Central memory CD8-positive, alpha-beta T cell (primary cell): ENCODE measurements at regions not wholly inside any gene's neighbourhood (a gene's known extent, or its start where the extent isn't known, plus 50 kb on each side); places are given as distances from the start of the nearest gene placed in this dataset.
"Not testable (repeated sequence)": the region's sequence is repeated elsewhere in the genome, so short reads cannot be mapped to it uniquely, and the experiment has no call there.

ENCODE experiments used
- ATAC-seq: fragments of 150-1000 bp; cut with Tn5 transposase; replicated peaks from 2 replicates; pipeline ENCODE4 v1.10.0; 2022; ENCODE audit warnings: mild to moderate bottlenecking, moderate FRiP score, moderate number of reproducible peaks; ENCODE audit not compliant: poor library complexity, severe bottlenecking; ENCODE audit errors: extremely low read depth
- DNase-seq, 2 donors: peaks; one replicate each; pipeline ENCODE4 v3.0.0; 2021; ENCODE audit warnings: low spot score in 2 of 2
- H3K27ac Mint-ChIP-seq: one replicate; pipeline ENCODE4 v1.8.0; 2022; ENCODE audit warnings: low read depth, mild to moderate bottlenecking, moderate library complexity, mixed read lengths
- H3K27me3 Mint-ChIP-seq: one replicate; pipeline ENCODE4 v1.8.0; 2022; ENCODE audit warnings: mixed read lengths
- H3K36me3 Mint-ChIP-seq: one replicate; pipeline ENCODE4 v1.8.0; 2022; ENCODE audit warnings: mild to moderate bottlenecking, moderate library complexity, mixed read lengths; ENCODE audit not compliant: insufficient read depth
- H3K4me1 Mint-ChIP-seq: one replicate; pipeline ENCODE4 v1.8.0; 2022; ENCODE audit warnings: mixed read lengths
- H3K4me3 Mint-ChIP-seq: one replicate; pipeline ENCODE4 v1.8.0; 2022; ENCODE audit warnings: mild to moderate bottlenecking, moderate library complexity, mixed read lengths
- H3K9me3 Mint-ChIP-seq: one replicate; pipeline ENCODE4 v1.8.0; 2022; ENCODE audit warnings: mixed read lengths

- not testable (repeated sequence) for ATAC-seq, H3K27me3 Mint-ChIP-seq, H3K27ac Mint-ChIP-seq, H3K9me3 Mint-ChIP-seq, H3K36me3 Mint-ChIP-seq, H3K4me1 Mint-ChIP-seq, DNase-seq, H3K4me3 Mint-ChIP-seq
Measured at GRCh38 chr1:208353797-208354196, 109.6 kb upstream of the PLXNA2 start.

GRCh38 chr1:208357644-208358507, 113.7 kb upstream of the PLXNA2 start:
- Mint-ChIP-seq H3K4me3 (no peak overlapping the region), H3K36me3 (peaks cover 1% of the 10 kb centered on the region), H3K4me1 (no peaks in the 10 kb centered on the region), H3K27ac (no peak overlapping the region), H3K27me3 (peaks cover 29% of the 10 kb centered on the region), H3K9me3 (no peaks in the 10 kb centered on the region)
- ATAC-seq, result no peak
- no peak for DNase-seq

- Mint-ChIP-seq H3K27ac (no peak overlapping the region), H3K27me3 (peaks cover 35% of the 10 kb centered on the region), H3K4me1 (no peaks in the 10 kb centered on the region), H3K36me3 (peaks cover 1% of the 10 kb centered on the region), H3K9me3 (no peaks in the 10 kb centered on the region), H3K4me3 (no peak overlapping the region)
- DNase-seq (no peak), ATAC-seq (no peak)
Measured at GRCh38 chr1:208358651-208359050, 114.5 kb upstream of the PLXNA2 start.

- no peak for DNase-seq
- no peaks in the 10 kb centered on the region for H3K4me1 Mint-ChIP-seq
Measured at GRCh38 chr1:208362011-208362410, 117.8 kb upstream of the PLXNA2 start.

GRCh38 chr1:208366559-208366958, 122.4 kb upstream of the PLXNA2 start:
- ATAC-seq (no peak), DNase-seq (no peak)
- H3K4me3 Mint-ChIP-seq, result no peak overlapping the region

More at GRCh38 chr1:208362011-208362410, 117.8 kb upstream of the PLXNA2 start:
- peaks cover 35% of the 10 kb centered on the region for H3K27me3 Mint-ChIP-seq
- no peak overlapping the region for H3K4me3 Mint-ChIP-seq
- H3K36me3 Mint-ChIP-seq, result peaks cover 1% of the 10 kb centered on the region
- no peaks in the 10 kb centered on the region for H3K9me3 Mint-ChIP-seq
- ATAC-seq, result no peak
- H3K27ac Mint-ChIP-seq, result no peak overlapping the region

GRCh38 chr1:208369045-208369444, 124.9 kb upstream of the PLXNA2 start:
- ATAC-seq, result no peak
- Mint-ChIP-seq H3K4me3 (no peak overlapping the region), H3K9me3 (no peaks in the 10 kb centered on the region)

More at GRCh38 chr1:208366559-208366958, 122.4 kb upstream of the PLXNA2 start:
- Mint-ChIP-seq H3K36me3 (no peaks in the 10 kb centered on the region), H3K27me3 (peaks cover 30% of the 10 kb centered on the region), H3K4me1 (no peaks in the 10 kb centered on the region), H3K9me3 (no peaks in the 10 kb centered on the region), H3K27ac (no peak overlapping the region)

GRCh38 chr1:208369658-208370057, 125.5 kb upstream of the PLXNA2 start:
- H3K27ac Mint-ChIP-seq, result no peak overlapping the region
- H3K27me3 Mint-ChIP-seq, result peaks cover 20% of the 10 kb centered on the region
- ATAC-seq (no peak), DNase-seq (no peak)
- H3K36me3 Mint-ChIP-seq, result no peaks in the 10 kb centered on the region
- H3K9me3 Mint-ChIP-seq, result no peaks in the 10 kb centered on the region
- no peaks in the 10 kb centered on the region for H3K4me1 Mint-ChIP-seq
- no peak overlapping the region for H3K4me3 Mint-ChIP-seq

More at GRCh38 chr1:208369045-208369444, 124.9 kb upstream of the PLXNA2 start:
- no peak overlapping the region for H3K27ac Mint-ChIP-seq
- peaks cover 14% of the 10 kb centered on the region for H3K27me3 Mint-ChIP-seq
- no peaks in the 10 kb centered on the region for H3K36me3 Mint-ChIP-seq
- DNase-seq, result no peak
- no peaks in the 10 kb centered on the region for H3K4me1 Mint-ChIP-seq

GRCh38 chr1:208374391-208374941, 130.3 kb upstream of the PLXNA2 start:
- no peaks in the 10 kb centered on the region for H3K36me3 Mint-ChIP-seq
- no peak for DNase-seq
- H3K4me3 Mint-ChIP-seq, result no peak overlapping the region
- no peaks in the 10 kb centered on the region for H3K4me1 Mint-ChIP-seq
- H3K9me3 Mint-ChIP-seq, result no peaks in the 10 kb centered on the region
- peaks cover 41% of the 10 kb centered on the region for H3K27me3 Mint-ChIP-seq
- no peak overlapping the region for H3K27ac Mint-ChIP-seq
- ATAC-seq, result no peak

GRCh38 chr1:208381481-208381880, 137.3 kb upstream of the PLXNA2 start:
- DNase-seq, result no peak
- Mint-ChIP-seq H3K36me3 (no peaks in the 10 kb centered on the region), H3K4me1 (no peaks in the 10 kb centered on the region), H3K27ac (no peak overlapping the region), H3K27me3 (peaks cover 27% of the 10 kb centered on the region), H3K4me3 (no peak overlapping the region), H3K9me3 (no peaks in the 10 kb centered on the region)
- ATAC-seq, result no peak

GRCh38 chr1:208387908-208388811, 144.0 kb upstream of the PLXNA2 start:
- Mint-ChIP-seq H3K4me1 (no peaks in the 10 kb centered on the region), H3K27ac (no peak overlapping the region), H3K27me3 (peaks cover 21% of the 10 kb centered on the region), H3K36me3 (no peaks in the 10 kb centered on the region), H3K4me3 (no peak overlapping the region), H3K9me3 (no peaks in the 10 kb centered on the region)
- ATAC-seq (no peak), DNase-seq (no peak)

- no peak overlapping the region for H3K27ac Mint-ChIP-seq
- H3K9me3 Mint-ChIP-seq, result no peaks in the 10 kb centered on the region
- H3K4me1 Mint-ChIP-seq, result no peaks in the 10 kb centered on the region
- no peak overlapping the region for H3K4me3 Mint-ChIP-seq
- no peaks in the 10 kb centered on the region for H3K36me3 Mint-ChIP-seq
- DNase-seq, result no peak
- no peak for ATAC-seq
- H3K27me3 Mint-ChIP-seq, result peaks cover 36% of the 10 kb centered on the region
Measured at GRCh38 chr1:208393416-208393815, 149.2 kb upstream of the PLXNA2 start.

- no peak overlapping the region for H3K4me3 Mint-ChIP-seq
- ATAC-seq, result no peak
- no peak overlapping the region for H3K27ac Mint-ChIP-seq
- no peaks in the 10 kb centered on the region for H3K36me3 Mint-ChIP-seq
- no peak for DNase-seq
- H3K4me1 Mint-ChIP-seq, result no peaks in the 10 kb centered on the region
- no peaks in the 10 kb centered on the region for H3K9me3 Mint-ChIP-seq
- H3K27me3 Mint-ChIP-seq, result peaks cover 39% of the 10 kb centered on the region
Measured at GRCh38 chr1:208393826-208394225, 149.6 kb upstream of the PLXNA2 start.
